ENCODE measurements at regions not wholly inside any gene's neighbourhood (a gene's known extent, or its start where the extent isn't known, plus 50 kb on each side); places are given as distances from the start of the nearest gene placed in this dataset.
"Not testable (repeated sequence)": the region's sequence is repeated elsewhere in the genome, so short reads cannot be mapped to it uniquely, and the experiment has no call there.

- in situ Hi-C loops (cut with HindIII; ENCODE audit: low sequenced_read_pairs) = no loop called here
Observed at GRCh38 chr6:93183531-93183972, 235.8 kb downstream of the EPHA7 start.

GRCh38 chr6:93182938-93183479, 236.3 kb downstream of the EPHA7 start:
- no peak for DNase-seq (ENCODE audit: low spot score)
- in situ Hi-C loops (cut with HindIII; ENCODE audit: low sequenced_read_pairs) = no loop called here

More at GRCh38 chr6:93183531-93183972, 235.8 kb downstream of the EPHA7 start:
- DNase-seq (ENCODE audit: low spot score) = no peak

GRCh38 chr6:93177918-93178317, 241.4 kb downstream of the EPHA7 start:
- in situ Hi-C loops (cut with HindIII; ENCODE audit: low sequenced_read_pairs) = no loop called here
- no peak for DNase-seq (ENCODE audit: low spot score)

- in situ Hi-C loops (cut with HindIII; ENCODE audit: low sequenced_read_pairs) = no loop called here
- DNase-seq (ENCODE audit: low spot score) = no peak
Observed at GRCh38 chr6:93177438-93177837, 241.9 kb downstream of the EPHA7 start.

GRCh38 chr6:93176070-93176469, 243.3 kb downstream of the EPHA7 start:
- DNase-seq (ENCODE audit: low spot score) = no peak
- in situ Hi-C loops (cut with HindIII; ENCODE audit: low sequenced_read_pairs) = no loop called here

- DNase-seq (ENCODE audit: low spot score); in situ Hi-C loops (cut with HindIII; ENCODE audit: low sequenced_read_pairs): not testable (repeated sequence)
Observed at GRCh38 chr6:93173573-93173972, 245.8 kb downstream of the EPHA7 start.

- in situ Hi-C loops (cut with HindIII; ENCODE audit: low sequenced_read_pairs) = no loop called here
- no peak for DNase-seq (ENCODE audit: low spot score)
Observed at GRCh38 chr6:93165850-93166430, 253.4 kb downstream of the EPHA7 start.

- in situ Hi-C loops (cut with HindIII; ENCODE audit: low sequenced_read_pairs) = no loop called here
- no peak for DNase-seq (ENCODE audit: low spot score)
Observed at GRCh38 chr6:93164781-93165180, 254.6 kb downstream of the EPHA7 start.

- no peak for DNase-seq (ENCODE audit: low spot score)
- in situ Hi-C loops (cut with HindIII; ENCODE audit: low sequenced_read_pairs) = no loop called here
Observed at GRCh38 chr6:93163146-93163545, 256.2 kb downstream of the EPHA7 start.

- DNase-seq (ENCODE audit: low spot score) = no peak
- in situ Hi-C loops (cut with HindIII; ENCODE audit: low sequenced_read_pairs) = no loop called here
Observed at GRCh38 chr6:93139408-93140081, 279.8 kb downstream of the EPHA7 start.

- DNase-seq (ENCODE audit: low spot score) = no peak
- in situ Hi-C loops (cut with HindIII; ENCODE audit: low sequenced_read_pairs) = no loop called here
Observed at GRCh38 chr6:93136111-93136510, 283.2 kb downstream of the EPHA7 start.

GRCh38 chr6:93124006-93124632, 295.2 kb downstream of the EPHA7 start:
- DNase-seq (ENCODE audit: low spot score) = no peak
- in situ Hi-C loops (cut with HindIII; ENCODE audit: low sequenced_read_pairs) = no loop called here

GRCh38 chr6:93123585-93123984, 295.8 kb downstream of the EPHA7 start:
- in situ Hi-C loops (cut with HindIII; ENCODE audit: low sequenced_read_pairs) = no loop called here
- no peak for DNase-seq (ENCODE audit: low spot score)

- no peak for DNase-seq (ENCODE audit: low spot score)
- in situ Hi-C loops (cut with HindIII; ENCODE audit: low sequenced_read_pairs) = no loop called here
Observed at GRCh38 chr6:93120154-93120742, 299.1 kb downstream of the EPHA7 start.

- no peak for DNase-seq (ENCODE audit: low spot score)
- in situ Hi-C loops (cut with HindIII; ENCODE audit: low sequenced_read_pairs) = no loop called here
Observed at GRCh38 chr6:93105907-93106306, 313.5 kb downstream of the EPHA7 start.

GRCh38 chr6:93105017-93105416, 314.3 kb downstream of the EPHA7 start:
- in situ Hi-C loops (cut with HindIII; ENCODE audit: low sequenced_read_pairs) = no loop called here

GRCh38 chr6:93104195-93104817, 315.1 kb downstream of the EPHA7 start:
- in situ Hi-C loops (cut with HindIII; ENCODE audit: low sequenced_read_pairs) = no loop called here
- DNase-seq (ENCODE audit: low spot score) = no peak

More at GRCh38 chr6:93105017-93105416, 314.3 kb downstream of the EPHA7 start:
- no peak for DNase-seq (ENCODE audit: low spot score)

- in situ Hi-C loops (cut with HindIII; ENCODE audit: low sequenced_read_pairs) = no loop called here
- no peak for DNase-seq (ENCODE audit: low spot score)
Observed at GRCh38 chr6:93088621-93089501, 330.5 kb downstream of the EPHA7 start.

- in situ Hi-C loops (cut with HindIII; ENCODE audit: low sequenced_read_pairs) = no loop called here
- no peak for DNase-seq (ENCODE audit: low spot score)
Observed at GRCh38 chr6:93087606-93088005, 331.8 kb downstream of the EPHA7 start.
